Testis (tissue), 2 donors: ENCODE measurements at regions not wholly inside any gene's neighbourhood (a gene's known extent, or its start where the extent isn't known, plus 50 kb on each side); places are given as distances from the start of the nearest gene placed in this dataset.

Experiments
- POLR2A ChIP-seq: fragments of 450-650 bp; IDR thresholded peaks from one replicate; pipeline ENCODE4 v1.6.1; 2017; ENCODE audit warnings: antibody characterized with exemption, mild to moderate bottlenecking, moderate library complexity
- TF ChIP-seq, protein P1 (sequence below), 3 experiments: fragments of 450-650 bp in 2 of 3; fragments of 200-600 bp in 1 of 3; sonication (generic) in 1 of 3; IDR thresholded peaks; one replicate each; pipeline ENCODE4 v1.5.1; 2016 to 2019; ENCODE audit warnings: antibody characterized with exemption in 3 of 3, mild to moderate bottlenecking in 2 of 3, moderate library complexity in 1 of 3

DNA sequence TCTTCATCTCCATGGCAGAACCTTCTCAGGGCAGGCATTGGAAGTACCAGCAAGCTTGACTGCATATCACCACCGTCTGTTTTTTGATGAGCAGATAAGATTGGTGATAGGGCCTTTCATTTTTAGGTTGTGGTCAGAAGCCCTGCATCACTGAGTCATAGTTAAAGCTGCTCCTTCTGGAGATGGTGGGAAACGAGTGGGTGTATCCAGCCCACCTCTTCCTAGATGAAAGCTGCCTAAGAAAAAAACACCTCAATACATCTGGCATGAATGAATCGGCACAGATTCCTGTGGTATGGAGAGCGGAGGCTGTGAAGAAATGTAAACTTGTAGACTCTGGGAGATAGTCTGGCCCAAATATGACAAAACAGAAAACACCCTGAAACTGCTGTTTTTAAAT is 248.7 kb upstream of the EGLN3 start:
- TF ChIP-seq, protein P1, sequence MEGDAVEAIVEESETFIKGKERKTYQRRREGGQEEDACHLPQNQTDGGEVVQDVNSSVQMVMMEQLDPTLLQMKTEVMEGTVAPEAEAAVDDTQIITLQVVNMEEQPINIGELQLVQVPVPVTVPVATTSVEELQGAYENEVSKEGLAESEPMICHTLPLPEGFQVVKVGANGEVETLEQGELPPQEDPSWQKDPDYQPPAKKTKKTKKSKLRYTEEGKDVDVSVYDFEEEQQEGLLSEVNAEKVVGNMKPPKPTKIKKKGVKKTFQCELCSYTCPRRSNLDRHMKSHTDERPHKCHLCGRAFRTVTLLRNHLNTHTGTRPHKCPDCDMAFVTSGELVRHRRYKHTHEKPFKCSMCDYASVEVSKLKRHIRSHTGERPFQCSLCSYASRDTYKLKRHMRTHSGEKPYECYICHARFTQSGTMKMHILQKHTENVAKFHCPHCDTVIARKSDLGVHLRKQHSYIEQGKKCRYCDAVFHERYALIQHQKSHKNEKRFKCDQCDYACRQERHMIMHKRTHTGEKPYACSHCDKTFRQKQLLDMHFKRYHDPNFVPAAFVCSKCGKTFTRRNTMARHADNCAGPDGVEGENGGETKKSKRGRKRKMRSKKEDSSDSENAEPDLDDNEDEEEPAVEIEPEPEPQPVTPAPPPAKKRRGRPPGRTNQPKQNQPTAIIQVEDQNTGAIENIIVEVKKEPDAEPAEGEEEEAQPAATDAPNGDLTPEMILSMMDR (IDR thresholded peaks at IDR 0.05) = no peak
- no peak for TF ChIP-seq POLR2A
